Effector memory CD8-positive, alpha-beta T cell (primary cell): ENCODE measurements at regions not wholly inside any gene's neighbourhood (a gene's known extent, or its start where the extent isn't known, plus 50 kb on each side); places are given as distances from the start of the nearest gene placed in this dataset.
"Not testable (repeated sequence)": the region's sequence is repeated elsewhere in the genome, so short reads cannot be mapped to it uniquely, and the experiment has no call there.

Source experiments
- ATAC-seq: fragments of 150-1000 bp; cut with Tn5 transposase; replicated peaks from 2 replicates; pipeline ENCODE4 v1.10.0; 2021; ENCODE audit warnings: mild to moderate bottlenecking, moderate library complexity
- DNase-seq, 3 experiments: peaks; one replicate each; pipeline ENCODE4 v3.0.0; 2021
- H3K27ac Mint-ChIP-seq, 2 donors: one replicate each; pipeline ENCODE4 v1.8.0; 2022; ENCODE audit warnings: mild to moderate bottlenecking in 2 of 2, mixed read lengths in 2 of 2, moderate library complexity in 2 of 2
- H3K27me3 Mint-ChIP-seq, 2 donors: one replicate each; pipeline ENCODE4 v1.8.0; 2022; ENCODE audit warnings: mixed read lengths in 2 of 2
- H3K36me3 Mint-ChIP-seq: one replicate; pipeline ENCODE4 v1.8.0; 2022; ENCODE audit warnings: mild to moderate bottlenecking, moderate library complexity, mixed read lengths; ENCODE audit not compliant: insufficient read depth
- H3K4me1 Mint-ChIP-seq, 2 donors: one replicate each; pipeline ENCODE4 v1.8.0; 2022; ENCODE audit warnings: low read depth in 2 of 2, mixed read lengths in 2 of 2
- H3K4me3 Mint-ChIP-seq, 2 donors: one replicate each; pipeline ENCODE4 v1.8.0; 2022; ENCODE audit warnings: mild to moderate bottlenecking in 2 of 2, mixed read lengths in 2 of 2, moderate library complexity in 2 of 2
- H3K9me3 Mint-ChIP-seq, 2 donors: one replicate each; pipeline ENCODE4 v1.8.0; 2022; ENCODE audit warnings: mixed read lengths in 2 of 2

DNA sequence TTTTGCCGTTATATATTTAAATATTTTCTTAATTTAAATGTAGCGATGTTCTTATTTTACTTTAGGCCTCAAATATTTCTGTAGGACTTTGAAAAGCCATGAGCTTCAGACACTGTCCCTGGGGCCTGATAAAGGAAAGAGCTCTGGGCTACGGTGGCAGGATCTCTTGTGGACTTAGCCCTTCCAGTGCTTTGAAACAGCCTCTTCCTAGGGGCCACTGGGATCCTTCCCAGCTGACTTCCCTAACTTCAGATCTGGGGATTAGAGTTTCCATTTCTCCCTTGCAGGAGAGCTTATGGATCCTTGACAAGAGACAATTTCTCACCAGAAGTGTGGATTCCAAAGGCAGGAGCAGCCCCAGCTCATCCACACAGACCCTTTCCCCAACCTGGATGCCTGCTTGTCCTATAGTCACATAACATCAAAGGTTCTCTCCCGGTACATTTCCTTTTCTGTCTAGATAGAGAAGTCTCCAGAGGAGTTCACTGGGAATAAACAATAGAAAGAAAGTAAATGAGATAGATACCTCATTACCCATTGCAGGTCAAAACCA, 221.4 kb downstream of the TTC6 start:
- H3K4me3 Mint-ChIP-seq: no peak overlapping the region
- no peak overlapping the region for H3K27ac Mint-ChIP-seq
- peaks cover 0 to 11% of the 10 kb centered on the region in 2 donors for H3K9me3 Mint-ChIP-seq
- no peaks in the 10 kb centered on the region for H3K27me3 Mint-ChIP-seq
- DNase-seq: no peak
- no peaks in the 10 kb centered on the region for H3K4me1 Mint-ChIP-seq
- ATAC-seq: no peak
- H3K36me3 Mint-ChIP-seq: no peaks in the 10 kb centered on the region

DNA sequence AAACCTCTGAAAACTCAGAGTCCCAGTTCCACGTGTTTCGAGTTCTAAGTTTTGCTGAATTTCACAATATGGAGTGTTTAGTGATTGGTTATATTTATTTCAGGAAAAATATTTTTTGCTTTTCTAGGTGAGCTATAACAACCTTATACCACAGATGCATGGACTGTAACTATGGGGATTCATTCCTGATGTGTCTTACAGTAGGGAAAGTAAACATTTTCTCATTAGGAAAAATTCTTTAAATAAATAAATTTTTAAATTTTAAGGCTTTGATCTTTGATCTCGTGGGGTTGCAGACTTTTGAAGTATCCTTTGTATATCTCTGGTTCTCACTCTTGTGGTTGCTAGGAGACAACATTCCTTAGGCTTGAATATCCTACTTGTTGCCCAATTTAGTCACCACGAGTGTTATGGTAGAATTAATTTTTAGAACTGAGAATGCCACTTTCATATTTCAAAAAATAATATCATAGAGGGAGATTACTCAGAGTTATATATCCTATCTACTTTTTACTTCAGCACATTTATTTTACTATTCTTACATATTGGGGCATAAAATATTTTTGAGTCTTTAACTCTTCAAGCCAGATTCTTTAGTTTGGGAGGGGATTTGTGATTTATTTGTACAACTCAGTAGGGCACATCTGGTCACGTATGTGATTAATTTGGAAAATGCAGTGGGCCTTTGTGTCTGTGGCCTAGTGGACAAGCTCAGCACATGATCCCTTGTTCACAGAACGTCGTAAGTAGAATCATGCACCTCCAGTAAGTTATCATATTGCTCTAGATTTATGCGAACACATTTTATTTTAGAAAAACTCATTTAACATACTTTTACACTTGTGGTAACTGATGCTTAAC, 224.0 kb downstream of the TTC6 start:
- H3K4me3 Mint-ChIP-seq: no peak overlapping the region
- no peak for DNase-seq
- ATAC-seq: no peak

DNA sequence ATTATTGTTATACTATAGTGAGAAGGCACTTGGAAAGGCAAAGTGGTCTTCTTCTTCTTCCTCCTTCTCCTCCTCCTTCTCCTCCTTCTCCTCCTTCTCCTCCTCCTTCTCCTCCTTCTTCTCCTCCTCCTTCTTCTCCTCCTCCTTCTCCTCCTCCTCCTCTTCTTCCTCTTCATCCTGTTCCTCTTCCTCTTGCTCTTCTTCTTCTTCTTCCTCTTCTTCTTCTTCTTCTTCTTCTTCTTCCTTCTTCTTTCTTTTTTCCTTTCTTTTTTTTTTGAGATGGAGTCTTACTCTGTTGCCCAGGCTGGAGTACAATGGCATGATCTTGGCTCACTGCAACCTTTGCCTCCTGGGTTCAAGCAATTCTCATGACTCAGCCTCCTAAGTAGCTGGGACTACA, 225.4 kb downstream of the TTC6 start:
- H3K27me3 Mint-ChIP-seq: not testable (repeated sequence)

More for the DNA sequence above, 224.0 kb downstream of the TTC6 start:
- Mint-ChIP-seq H3K4me1 (no peaks in the 10 kb centered on the region), H3K9me3 (peaks cover 0 to 12% of the 10 kb centered on the region in 2 donors), H3K27me3 (no peaks in the 10 kb centered on the region), H3K27ac (no peak overlapping the region), H3K36me3 (no peaks in the 10 kb centered on the region)

DNA sequence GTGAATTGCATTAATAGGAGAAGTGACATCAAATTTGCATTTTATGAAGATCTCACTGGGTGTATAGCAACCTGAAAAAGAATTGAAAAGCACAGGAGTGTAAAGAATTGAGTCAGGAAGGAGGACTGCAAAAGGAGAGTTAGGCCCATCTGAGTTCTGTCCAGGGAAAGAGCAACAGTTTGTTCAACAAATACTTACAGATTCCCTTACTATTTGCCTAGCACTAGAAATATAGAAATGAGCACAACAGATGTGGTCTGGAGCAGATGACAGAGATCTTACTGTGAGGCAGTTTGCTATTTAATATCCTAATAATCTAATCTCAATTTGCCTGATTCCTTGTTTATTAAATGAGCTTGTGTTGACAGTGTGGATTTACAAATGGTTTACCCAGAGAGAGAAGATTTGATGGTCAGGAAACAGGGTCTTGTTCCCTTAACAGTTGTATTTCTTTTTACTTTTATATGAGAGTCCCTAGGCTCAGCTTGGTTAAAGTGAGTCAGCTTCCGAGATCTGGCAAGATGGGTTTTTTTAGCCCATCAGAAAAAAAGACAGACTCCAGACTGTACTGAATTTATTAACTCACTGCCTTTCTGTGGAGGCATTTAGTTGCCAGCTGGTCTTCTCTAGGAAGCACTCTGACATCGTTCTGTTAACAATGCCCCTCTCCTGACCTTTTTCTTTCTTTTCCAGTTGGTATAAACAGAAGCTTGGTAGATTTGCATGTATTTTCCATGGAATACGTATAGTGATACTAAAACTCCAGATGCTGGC, 229.7 kb downstream of the TTC6 start:
- H3K27me3 Mint-ChIP-seq: no peaks in the 10 kb centered on the region
- no peaks in the 10 kb centered on the region for H3K36me3 Mint-ChIP-seq
- no peak overlapping the region for H3K27ac Mint-ChIP-seq
- ATAC-seq (no peak), DNase-seq (no peak)
- H3K4me1 Mint-ChIP-seq: no peaks in the 10 kb centered on the region
- no peak overlapping the region for H3K4me3 Mint-ChIP-seq
- H3K9me3 Mint-ChIP-seq: peaks cover 0 to 9% of the 10 kb centered on the region in 2 donors

More for the DNA sequence above, 225.4 kb downstream of the TTC6 start:
- DNase-seq, ATAC-seq, H3K4me1 Mint-ChIP-seq, H3K9me3 Mint-ChIP-seq, H3K27ac Mint-ChIP-seq, H3K4me3 Mint-ChIP-seq, H3K36me3 Mint-ChIP-seq: not testable (repeated sequence)

DNA sequence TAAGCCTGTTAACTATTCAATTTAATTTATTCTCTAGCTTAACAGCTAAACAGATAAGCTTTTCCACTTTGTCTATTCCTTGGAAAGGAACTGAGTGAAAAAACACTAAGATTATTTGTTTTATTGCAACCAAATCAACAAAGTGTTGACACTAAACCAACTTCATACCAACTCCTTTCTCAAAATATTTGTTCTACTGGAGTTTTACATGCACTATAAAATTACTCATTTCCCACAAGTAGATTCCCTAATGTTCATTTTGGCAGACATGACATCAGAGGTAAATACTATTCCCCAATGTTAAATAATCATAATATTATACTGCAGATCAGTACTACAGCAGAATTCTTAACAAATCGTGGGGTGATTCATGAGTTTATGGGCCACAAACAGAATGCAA, 231.4 kb downstream of the TTC6 start:
- Mint-ChIP-seq H3K4me1 (no peaks in the 10 kb centered on the region), H3K27ac (no peak overlapping the region), H3K4me3 (no peak overlapping the region), H3K36me3 (no peaks in the 10 kb centered on the region), H3K27me3 (no peaks in the 10 kb centered on the region), H3K9me3 (peaks cover 8 to 14% of the 10 kb centered on the region in 2 donors)
- ATAC-seq (no peak), DNase-seq (no peak)

DNA sequence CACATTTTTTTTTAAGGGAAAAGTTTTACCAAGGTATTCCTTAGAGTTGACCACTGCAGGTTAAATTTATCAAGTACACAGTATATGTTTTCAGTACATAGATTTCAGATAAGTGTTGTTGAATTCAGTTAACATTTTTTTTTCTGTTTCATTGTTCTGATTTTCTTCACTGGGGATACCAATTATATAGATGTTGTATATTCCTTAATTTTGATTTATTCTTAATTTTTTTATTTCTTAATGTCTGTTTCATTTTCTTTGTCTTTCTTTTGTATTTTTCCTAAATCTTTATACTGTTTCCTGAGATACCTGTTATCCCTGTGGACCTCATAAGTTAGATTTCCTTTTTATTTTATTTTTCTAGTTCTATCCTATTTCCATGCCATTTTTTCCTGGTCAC, 234.8 kb downstream of the TTC6 start:
- ATAC-seq (no peak), DNase-seq (no peak)
- no peak overlapping the region for H3K4me3 Mint-ChIP-seq
- H3K27ac Mint-ChIP-seq: no peak overlapping the region
- H3K27me3 Mint-ChIP-seq: no peaks in the 10 kb centered on the region
- peaks cover 11 to 29% of the 10 kb centered on the region in 2 donors for H3K9me3 Mint-ChIP-seq
- H3K36me3 Mint-ChIP-seq: no peaks in the 10 kb centered on the region
- no peaks in the 10 kb centered on the region for H3K4me1 Mint-ChIP-seq

DNA sequence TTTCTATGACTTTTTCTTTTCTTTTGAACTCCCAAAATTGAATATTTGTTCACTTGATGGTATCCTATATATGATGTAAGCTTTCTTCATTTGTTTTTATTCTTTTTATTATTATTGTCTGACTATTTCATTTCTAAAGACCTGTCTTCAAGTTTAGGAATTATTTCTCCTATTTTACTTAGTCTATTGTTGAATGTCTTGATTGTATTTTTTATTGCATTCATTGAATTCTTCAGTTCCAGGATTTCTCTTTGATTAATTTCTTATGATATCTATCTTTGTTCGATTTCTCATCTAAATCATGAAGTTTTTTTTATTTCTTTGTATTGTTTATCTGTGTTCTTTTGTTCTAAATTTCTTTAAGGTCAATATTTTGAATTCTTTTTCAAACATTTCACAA, 238.8 kb downstream of the TTC6 start:
- H3K4me3 Mint-ChIP-seq: no peak overlapping the region
- no peak overlapping the region for H3K27ac Mint-ChIP-seq
- H3K27me3 Mint-ChIP-seq: no peaks in the 10 kb centered on the region
- ATAC-seq: no peak
- no peak for DNase-seq
- no peaks in the 10 kb centered on the region for H3K36me3 Mint-ChIP-seq
- peaks cover 17 to 38% of the 10 kb centered on the region in 2 donors for H3K9me3 Mint-ChIP-seq
- H3K4me1 Mint-ChIP-seq: no peaks in the 10 kb centered on the region

DNA sequence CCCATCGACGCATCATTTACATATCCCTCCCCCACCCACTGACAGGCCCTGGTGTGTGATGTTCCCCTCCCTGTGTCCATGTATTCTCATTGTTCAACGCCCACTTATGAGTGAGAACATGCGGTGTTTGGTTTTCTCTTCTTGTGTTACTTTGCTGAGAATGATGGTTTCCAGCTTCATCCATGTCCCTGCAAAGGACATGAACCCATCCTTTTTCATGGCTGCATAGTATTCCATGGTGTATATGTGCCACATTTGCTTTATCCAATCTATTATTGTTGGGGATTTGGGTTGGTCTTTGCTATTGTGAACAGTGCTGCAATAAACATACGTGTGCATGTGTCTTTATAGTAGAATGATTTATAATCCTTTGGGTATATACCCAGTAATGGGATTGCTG, 243.3 kb downstream of the TTC6 start:
- H3K27ac Mint-ChIP-seq, H3K36me3 Mint-ChIP-seq, DNase-seq, H3K27me3 Mint-ChIP-seq, H3K4me1 Mint-ChIP-seq, ATAC-seq, H3K4me3 Mint-ChIP-seq: not testable (repeated sequence)
- H3K9me3 Mint-ChIP-seq: peaks cover 7 to 25% of the 10 kb centered on the region in 2 donors

DNA sequence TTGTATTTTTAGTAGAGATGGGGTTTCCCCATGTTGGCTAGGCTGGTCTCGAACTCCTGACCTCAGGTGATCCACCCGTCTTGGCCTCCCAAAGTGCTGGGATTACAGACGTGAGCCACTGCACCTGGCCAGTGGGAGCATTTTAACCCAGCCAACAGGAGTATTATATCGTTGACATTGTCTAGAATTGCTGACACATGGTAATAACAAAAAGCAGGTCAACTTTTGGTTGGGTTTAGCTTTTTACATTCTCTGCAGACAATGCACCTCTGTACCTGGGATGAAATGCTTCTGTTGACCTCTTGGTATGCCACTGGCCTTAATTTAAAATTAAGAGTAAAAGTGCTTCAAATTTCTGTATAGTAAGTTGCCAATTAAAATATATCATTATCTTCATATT, 245.6 kb downstream of the TTC6 start:
- H3K4me1 Mint-ChIP-seq, H3K9me3 Mint-ChIP-seq, H3K4me3 Mint-ChIP-seq, H3K36me3 Mint-ChIP-seq, ATAC-seq, DNase-seq, H3K27ac Mint-ChIP-seq, H3K27me3 Mint-ChIP-seq: not testable (repeated sequence)

DNA sequence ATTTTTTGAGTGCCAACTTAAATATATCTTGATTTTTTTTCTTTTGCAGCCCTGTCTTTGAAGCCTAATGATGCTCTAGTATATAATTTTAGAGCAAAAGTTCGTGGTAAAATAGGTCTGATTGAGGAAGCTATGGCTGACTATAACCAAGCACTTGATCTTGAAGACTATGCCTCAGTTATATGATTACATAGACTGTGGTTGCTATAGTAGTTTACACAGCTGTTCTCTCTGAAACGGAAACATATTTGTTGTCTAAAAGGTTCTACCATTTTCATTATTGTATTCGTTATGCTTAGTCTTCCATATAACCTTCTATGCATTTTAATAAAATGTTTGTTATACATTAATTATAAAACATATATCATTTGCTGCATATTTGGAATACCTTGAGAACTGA, 246.7 kb downstream of the TTC6 start:
- DNase-seq (no peak), ATAC-seq (no peak)
- Mint-ChIP-seq H3K27ac (no peak overlapping the region), H3K4me1 (no peaks in the 10 kb centered on the region), H3K27me3 (no peaks in the 10 kb centered on the region), H3K36me3 (no peaks in the 10 kb centered on the region), H3K4me3 (no peak overlapping the region), H3K9me3 (peaks cover 3 to 6% of the 10 kb centered on the region in 2 donors)

DNA sequence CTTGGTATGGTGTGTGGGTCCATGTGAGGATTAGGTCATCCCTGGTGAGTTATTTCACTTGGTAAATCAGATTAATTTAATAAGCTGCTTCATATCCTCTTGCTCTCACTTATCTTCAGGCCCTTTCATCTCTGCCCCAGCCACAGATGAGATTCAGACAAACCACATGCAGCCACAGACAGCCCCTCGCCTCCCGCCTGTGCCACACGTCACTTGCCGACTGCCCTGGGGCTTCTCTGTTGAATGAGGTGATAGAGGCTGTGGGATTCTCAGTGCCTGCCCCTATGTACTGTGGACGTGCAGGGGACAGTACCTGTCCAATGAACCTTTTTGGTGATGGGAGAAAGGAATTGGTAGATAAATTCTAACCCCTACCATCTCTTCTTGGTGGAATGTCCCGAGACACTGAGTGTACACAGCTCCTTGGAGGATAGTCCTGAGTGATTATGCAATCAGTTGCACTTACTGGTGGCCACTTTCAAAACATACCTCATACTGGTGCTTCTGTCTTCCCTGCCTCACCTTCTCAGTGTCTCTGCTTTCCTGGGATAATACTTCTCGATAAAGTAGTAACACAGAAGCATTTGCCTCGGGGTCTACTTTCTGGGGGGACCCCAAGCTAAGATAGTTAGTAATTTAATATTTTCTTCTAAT, 248.7 kb downstream of the TTC6 start:
- no peaks in the 10 kb centered on the region for H3K36me3 Mint-ChIP-seq
- H3K4me1 Mint-ChIP-seq: no peaks in the 10 kb centered on the region
- ATAC-seq: no peak
- no peak overlapping the region for H3K27ac Mint-ChIP-seq
- H3K9me3 Mint-ChIP-seq: peaks cover 0 to 6% of the 10 kb centered on the region in 2 donors
- no peak overlapping the region for H3K4me3 Mint-ChIP-seq
- H3K27me3 Mint-ChIP-seq: no peaks in the 10 kb centered on the region
- DNase-seq: no peak

DNA sequence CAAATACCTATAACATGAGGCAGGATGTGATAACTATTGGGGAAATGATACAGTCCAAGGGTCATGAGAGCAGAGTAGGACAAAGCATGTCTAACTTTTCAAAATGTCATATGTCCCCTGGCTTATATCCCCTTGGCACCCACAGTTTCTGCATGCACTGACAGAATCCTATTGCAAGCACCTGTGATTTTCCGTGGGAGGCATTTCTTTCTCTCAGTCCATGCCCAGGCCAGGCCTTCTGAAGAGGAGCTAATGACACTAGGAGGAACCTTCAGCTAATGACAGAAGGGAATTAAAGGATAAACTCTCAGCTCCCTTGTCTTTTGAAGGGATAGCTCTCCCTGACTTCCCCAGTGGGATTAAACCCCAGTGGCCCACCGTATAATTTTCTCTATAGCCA, 249.2 kb downstream of the TTC6 start:
- DNase-seq: no peak
- Mint-ChIP-seq H3K36me3 (no peaks in the 10 kb centered on the region), H3K27me3 (no peaks in the 10 kb centered on the region), H3K4me3 (no peak overlapping the region), H3K27ac (no peak overlapping the region), H3K4me1 (no peaks in the 10 kb centered on the region), H3K9me3 (peaks cover 0 to 6% of the 10 kb centered on the region in 2 donors)
- no peak for ATAC-seq

DNA sequence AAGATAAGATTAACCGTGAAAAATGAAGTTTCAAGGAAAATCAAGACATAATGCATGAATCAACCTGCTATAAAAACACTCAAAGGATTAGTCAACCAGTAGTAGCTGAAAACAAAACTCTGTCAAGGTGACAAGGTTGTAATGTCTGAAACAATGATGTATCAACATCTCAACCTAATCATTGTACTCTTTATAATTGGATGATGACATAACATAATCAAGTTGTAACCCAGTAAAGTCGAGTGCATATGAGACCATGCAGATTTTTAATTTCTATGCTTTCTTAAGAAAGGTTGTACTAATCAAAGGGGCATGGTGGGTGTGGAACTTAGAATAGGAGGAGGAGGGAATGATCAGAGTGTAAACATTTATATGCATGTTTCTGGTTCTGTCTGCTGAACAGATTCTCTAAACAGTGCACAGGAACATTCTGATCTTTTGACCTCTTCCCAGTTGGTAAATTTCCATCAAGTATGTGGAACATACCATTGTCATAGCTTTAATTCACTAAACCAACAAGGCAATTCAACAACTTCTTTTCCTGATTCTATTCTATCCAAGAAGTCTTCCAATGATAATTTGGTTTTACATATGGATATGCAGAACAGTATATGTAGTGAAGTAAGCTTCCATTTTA, 253.7 kb downstream of the TTC6 start:
- peaks cover 0 to 6% of the 10 kb centered on the region in 2 donors for H3K27me3 Mint-ChIP-seq
- DNase-seq (no peak), ATAC-seq (no peak)
- H3K27ac Mint-ChIP-seq: no peak overlapping the region
- peaks cover 0 to 10% of the 10 kb centered on the region in 2 donors for H3K9me3 Mint-ChIP-seq
- no peaks in the 10 kb centered on the region for H3K4me1 Mint-ChIP-seq
- no peaks in the 10 kb centered on the region for H3K36me3 Mint-ChIP-seq
- no peak overlapping the region for H3K4me3 Mint-ChIP-seq
